ENCODE measurements at regions not wholly inside any gene's neighbourhood (a gene's known extent, or its start where the extent isn't known, plus 50 kb on each side); places are given as distances from the start of the nearest gene placed in this dataset.

DNA sequence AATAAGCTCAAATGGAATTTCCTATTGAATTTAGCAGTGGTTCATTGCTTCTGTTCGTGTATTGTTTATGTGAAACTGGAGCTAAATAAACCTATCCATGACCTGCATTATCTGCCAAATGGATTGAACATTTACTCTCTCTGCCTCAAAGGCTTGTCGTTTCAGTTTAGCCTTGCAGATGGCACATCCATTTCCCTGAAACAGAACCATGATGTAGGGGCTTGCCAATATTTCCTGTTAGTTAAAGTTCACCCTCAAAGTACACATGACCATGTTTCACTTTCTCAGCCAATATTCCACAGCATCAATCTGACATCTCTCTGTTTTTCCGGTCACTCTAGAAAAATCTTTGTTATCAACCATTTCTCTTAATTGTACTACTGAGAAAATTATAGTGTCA lies 545.3 kb downstream of the TAF11L14 start:
- no peaks in the 10 kb centered on the region for H3K4me1 ChIP-seq (ENCODE audit: control insufficient read depth in 1 of 2, insufficient read depth in 1 of 2, low read depth in 1 of 2, low read length in 1 of 2)
- no peaks in the 10 kb centered on the region for H3K9me3 ChIP-seq
- TF ChIP-seq, protein P1, sequence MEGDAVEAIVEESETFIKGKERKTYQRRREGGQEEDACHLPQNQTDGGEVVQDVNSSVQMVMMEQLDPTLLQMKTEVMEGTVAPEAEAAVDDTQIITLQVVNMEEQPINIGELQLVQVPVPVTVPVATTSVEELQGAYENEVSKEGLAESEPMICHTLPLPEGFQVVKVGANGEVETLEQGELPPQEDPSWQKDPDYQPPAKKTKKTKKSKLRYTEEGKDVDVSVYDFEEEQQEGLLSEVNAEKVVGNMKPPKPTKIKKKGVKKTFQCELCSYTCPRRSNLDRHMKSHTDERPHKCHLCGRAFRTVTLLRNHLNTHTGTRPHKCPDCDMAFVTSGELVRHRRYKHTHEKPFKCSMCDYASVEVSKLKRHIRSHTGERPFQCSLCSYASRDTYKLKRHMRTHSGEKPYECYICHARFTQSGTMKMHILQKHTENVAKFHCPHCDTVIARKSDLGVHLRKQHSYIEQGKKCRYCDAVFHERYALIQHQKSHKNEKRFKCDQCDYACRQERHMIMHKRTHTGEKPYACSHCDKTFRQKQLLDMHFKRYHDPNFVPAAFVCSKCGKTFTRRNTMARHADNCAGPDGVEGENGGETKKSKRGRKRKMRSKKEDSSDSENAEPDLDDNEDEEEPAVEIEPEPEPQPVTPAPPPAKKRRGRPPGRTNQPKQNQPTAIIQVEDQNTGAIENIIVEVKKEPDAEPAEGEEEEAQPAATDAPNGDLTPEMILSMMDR (IDR thresholded peaks at IDR 0.05) = no peak
- H3K4me3 ChIP-seq (ENCODE audit: low read depth in 1 of 2, low read length in 1 of 2) = no peak overlapping the region
- no peaks in the 10 kb centered on the region for H3K36me3 ChIP-seq
- H3K27me3 ChIP-seq = no peaks in the 10 kb centered on the region
- H3K27ac ChIP-seq = no peak overlapping the region

DNA sequence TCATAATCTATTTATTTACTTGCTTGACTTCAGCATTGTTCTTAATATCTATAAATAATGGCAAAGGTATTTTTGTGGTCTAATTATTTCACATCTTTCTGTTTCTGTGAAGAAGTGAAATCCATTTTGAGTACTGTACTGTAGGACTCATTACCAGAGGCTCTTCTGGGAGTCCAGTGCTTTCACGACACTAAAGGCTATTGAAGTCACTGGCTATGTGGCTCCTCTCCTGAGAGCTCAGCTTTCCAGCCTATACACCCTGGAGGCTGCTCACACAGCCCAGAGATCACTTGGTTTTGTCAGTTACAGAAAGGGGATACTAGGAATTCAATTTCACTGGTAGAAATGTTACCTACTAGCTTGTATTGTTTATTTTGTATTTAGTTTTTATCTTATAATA lies 547.3 kb downstream of the TAF11L14 start:
- H3K4me1 ChIP-seq (ENCODE audit: control insufficient read depth in 1 of 2, insufficient read depth in 1 of 2, low read depth in 1 of 2, low read length in 1 of 2) = no peaks in the 10 kb centered on the region
- TF ChIP-seq, protein P1 (IDR thresholded peaks at IDR 0.05) = no peak
- H3K36me3 ChIP-seq = no peaks in the 10 kb centered on the region
- H3K4me3 ChIP-seq (ENCODE audit: low read depth in 1 of 2, low read length in 1 of 2) = no peak overlapping the region
- H3K27ac ChIP-seq = no peak overlapping the region
- H3K27me3 ChIP-seq = no peaks in the 10 kb centered on the region
- H3K9me3 ChIP-seq = no peaks in the 10 kb centered on the region

DNA sequence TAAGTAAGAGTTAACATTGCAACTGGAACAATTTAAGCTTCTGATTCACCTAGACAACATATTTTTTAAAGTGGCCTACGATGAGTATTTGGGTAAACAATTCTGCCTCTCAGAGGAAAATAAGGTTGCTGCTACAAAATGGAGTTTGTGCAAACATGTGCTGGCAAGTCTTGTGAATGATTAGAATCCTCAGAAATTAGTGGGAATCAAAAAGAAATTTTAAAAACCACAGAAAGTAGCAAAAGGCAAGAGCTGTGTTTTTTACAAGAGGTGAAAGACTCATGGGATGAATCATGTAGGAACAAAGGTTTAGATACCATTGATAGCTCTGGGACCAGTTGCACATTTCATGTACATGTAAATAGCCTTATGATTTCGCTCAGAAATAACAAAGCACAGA lies 561.6 kb downstream of the TAF11L14 start:
- TF ChIP-seq, protein P1 (IDR thresholded peaks at IDR 0.05) = no peak
- H3K4me3 ChIP-seq (ENCODE audit: low read depth in 1 of 2, low read length in 1 of 2) = no peak overlapping the region
- no peaks in the 10 kb centered on the region for H3K36me3 ChIP-seq
- no peak overlapping the region for H3K27ac ChIP-seq
- H3K9me3 ChIP-seq = no peaks in the 10 kb centered on the region
- no peaks in the 10 kb centered on the region for H3K27me3 ChIP-seq
- H3K4me1 ChIP-seq (ENCODE audit: control insufficient read depth in 1 of 2, insufficient read depth in 1 of 2, low read depth in 1 of 2, low read length in 1 of 2) = no peaks in the 10 kb centered on the region

DNA sequence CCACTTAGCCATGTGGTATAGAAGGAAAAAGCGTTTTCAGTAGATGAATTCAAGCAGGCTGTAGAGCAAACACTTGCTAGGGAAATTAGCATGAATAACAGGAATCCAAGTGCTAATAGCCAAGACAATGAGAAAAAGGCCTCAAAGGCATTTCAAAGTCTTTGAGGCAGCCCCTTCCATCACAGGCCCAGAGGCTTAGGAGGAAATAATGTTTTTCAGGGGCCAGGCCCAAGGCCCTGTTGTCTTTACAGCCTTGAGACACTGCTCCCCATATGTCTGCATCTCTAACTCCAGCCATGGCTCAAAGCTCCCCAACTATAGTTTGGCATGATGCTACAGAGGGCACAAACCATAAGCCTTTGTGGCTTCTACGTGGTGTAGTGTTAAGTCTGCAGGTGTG lies 563.5 kb downstream of the TAF11L14 start:
- Histone ChIP-seq H3K4me1 (ENCODE audit: control insufficient read depth in 1 of 2, insufficient read depth in 1 of 2, low read depth in 1 of 2, low read length in 1 of 2) (peaks cover 0 to 4% of the 10 kb centered on the region in 2 experiments), H3K4me3 (ENCODE audit: low read depth in 1 of 2, low read length in 1 of 2) (no peak overlapping the region), H3K36me3 (no peaks in the 10 kb centered on the region), H3K27ac (no peak overlapping the region), H3K9me3 (no peaks in the 10 kb centered on the region), H3K27me3 (no peaks in the 10 kb centered on the region)
- TF ChIP-seq, protein P1 (IDR thresholded peaks at IDR 0.05) = no peak

- Histone ChIP-seq H3K36me3 (no peaks in the 10 kb centered on the region), H3K4me3 (ENCODE audit: low read depth in 1 of 2, low read length in 1 of 2) (no peak overlapping the region), H3K9me3 (no peaks in the 10 kb centered on the region), H3K4me1 (ENCODE audit: control insufficient read depth in 1 of 2, insufficient read depth in 1 of 2, low read depth in 1 of 2, low read length in 1 of 2) (peaks cover 0 to 4% of the 10 kb centered on the region in 2 experiments), H3K27ac (no peak overlapping the region), H3K27me3 (no peaks in the 10 kb centered on the region)
- TF ChIP-seq, protein P1 (IDR thresholded peaks at IDR 0.05) = no peak
Measured at GRCh38 chr5:18202164-18202563, 567.9 kb downstream of the TAF11L14 start.

DNA sequence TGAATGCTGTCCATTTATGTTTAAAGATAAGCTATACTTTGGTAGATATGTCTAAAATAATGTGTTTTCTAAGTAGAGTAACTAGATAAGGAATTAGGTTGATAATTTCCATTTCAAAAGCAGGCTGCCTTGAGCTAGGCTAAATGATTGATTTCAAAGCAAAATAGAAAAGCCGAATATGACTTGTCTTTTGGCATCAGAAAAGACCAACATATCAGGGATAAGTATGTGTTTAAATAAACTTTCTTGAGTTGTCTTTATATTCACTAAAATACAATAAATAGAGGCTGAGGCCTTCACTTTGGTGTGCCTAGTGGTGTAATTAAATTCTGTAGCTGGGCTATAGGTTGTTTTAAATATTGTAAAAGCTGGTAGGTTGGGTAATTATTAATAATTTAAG lies 569.0 kb downstream of the TAF11L14 start:
- TF ChIP-seq, protein P1 (IDR thresholded peaks at IDR 0.05) = no peak
- Histone ChIP-seq H3K36me3 (no peaks in the 10 kb centered on the region), H3K27me3 (no peaks in the 10 kb centered on the region)

More for the DNA sequence above, 569.0 kb downstream of the TAF11L14 start:
- no peaks in the 10 kb centered on the region for H3K9me3 ChIP-seq
- H3K4me3 ChIP-seq (ENCODE audit: low read depth in 1 of 2, low read length in 1 of 2) = no peak overlapping the region
- no peak overlapping the region for H3K27ac ChIP-seq
- peaks cover 0 to 4% of the 10 kb centered on the region in 2 experiments for H3K4me1 ChIP-seq (ENCODE audit: control insufficient read depth in 1 of 2, insufficient read depth in 1 of 2, low read depth in 1 of 2, low read length in 1 of 2)
